Ureter (tissue), 1 donor: ENCODE measurements at regions not wholly inside any gene's neighbourhood (a gene's known extent, or its start where the extent isn't known, plus 50 kb on each side); places are given as distances from the start of the nearest gene placed in this dataset.

Experiments
- DNase-seq: peaks from one replicate; pipeline ENCODE4 v3.0.0-alpha.2; 2020; ENCODE audit warnings: low spot score
- donor health status: DM: yes; HTN: yes; CAD: no.

GRCh38 chr11:123378096-123378495 is 52.0 kb upstream of the GRAMD1B start:
- no peak for DNase-seq

GRCh38 chr11:123377355-123377754 is 52.7 kb upstream of the GRAMD1B start:
- DNase-seq: no peak

GRCh38 chr11:123375832-123376231 is 54.2 kb upstream of the GRAMD1B start:
- no peak for DNase-seq

- DNase-seq: no peak
Observed at GRCh38 chr11:123374622-123374968, 55.5 kb upstream of the GRAMD1B start.

GRCh38 chr11:123373754-123374621 is 56.1 kb upstream of the GRAMD1B start:
- DNase-seq: no peak

GRCh38 chr11:123371506-123372297 is 58.4 kb upstream of the GRAMD1B start:
- DNase-seq: no peak

- no peak for DNase-seq
Observed at GRCh38 chr11:123366924-123367323, 63.1 kb upstream of the GRAMD1B start.

GRCh38 chr11:123365955-123366354 is 64.1 kb upstream of the GRAMD1B start:
- no peak for DNase-seq

- no peak for DNase-seq
Observed at GRCh38 chr11:123364080-123364479, 66.0 kb upstream of the GRAMD1B start.

GRCh38 chr11:123363556-123363955 is 66.5 kb upstream of the GRAMD1B start:
- DNase-seq: no peak

- DNase-seq: no peak
Observed at GRCh38 chr11:123362941-123363340, 67.1 kb upstream of the GRAMD1B start.

- DNase-seq: no peak
Observed at GRCh38 chr11:123362186-123362585, 67.9 kb upstream of the GRAMD1B start.

GRCh38 chr11:123361110-123361509 is 69.0 kb upstream of the GRAMD1B start:
- no peak for DNase-seq

GRCh38 chr11:123360267-123360936 is 69.7 kb upstream of the GRAMD1B start:
- no peak for DNase-seq

- DNase-seq: no peak
Observed at GRCh38 chr11:123357990-123358827, 71.9 kb upstream of the GRAMD1B start.

- no peak for DNase-seq
Observed at GRCh38 chr11:123357353-123357989, 72.6 kb upstream of the GRAMD1B start.

GRCh38 chr11:123356539-123356938 is 73.5 kb upstream of the GRAMD1B start:
- DNase-seq: no peak

GRCh38 chr11:123354371-123354975 is 75.6 kb upstream of the GRAMD1B start:
- no peak for DNase-seq

GRCh38 chr11:123351375-123351774 is 78.7 kb upstream of the GRAMD1B start:
- no peak for DNase-seq

GRCh38 chr11:123349382-123349781 is 80.7 kb upstream of the GRAMD1B start:
- DNase-seq: no peak
